SK-N-SH (cell line): ENCODE measurements at regions not wholly inside any gene's neighbourhood (a gene's known extent, or its start where the extent isn't known, plus 50 kb on each side); places are given as distances from the start of the nearest gene placed in this dataset.

ENCODE experiments used
- CTCF ChIP-seq: fragments of 200-600 bp; sonication (generic); IDR thresholded peaks from 2 replicates; pipeline ENCODE4 v1.6.1; 2017; ENCODE audit warnings: antibody characterized with exemption, mild to moderate bottlenecking, moderate library complexity
- EP300 ChIP-seq, 2 experiments: IDR thresholded peaks; 2 replicates each; pipeline versions ENCODE4 v1.4.0 to v1.6.1; 2012; ENCODE audit warnings: borderline replicate concordance in 1 of 2, low read depth in 1 of 2, low read length in 1 of 2
- IRF3 ChIP-seq: fragments of 150-350 bp; IDR thresholded peaks from 2 replicates; pipeline ENCODE4 v1.6.1; 2016; ENCODE audit warnings: mild to moderate bottlenecking, low read depth, low read length
- MAX ChIP-seq: IDR thresholded peaks from 2 replicates; pipeline ENCODE4 v1.4.0; 2012; ENCODE audit warnings: low read depth
- MXI1 ChIP-seq: IDR thresholded peaks from 2 replicates; pipeline ENCODE4 v1.6.1; 2012; ENCODE audit warnings: mild to moderate bottlenecking, low read depth, low read length, improper control_type of control experiment
- POLR2AphosphoS5 ChIP-seq: IDR thresholded peaks from 2 replicates; pipeline ENCODE4 v1.6.1; 2012; ENCODE audit warnings: low read depth, low read length
- RCOR1 ChIP-seq: fragments of 150-350 bp; IDR thresholded peaks from 2 replicates; pipeline ENCODE4 v1.6.1; 2017; ENCODE audit warnings: antibody characterized with exemption, low read length
- SMC3 ChIP-seq: IDR thresholded peaks from 2 replicates; pipeline ENCODE4 v1.6.1; 2012; ENCODE audit warnings: low read depth, low read length, improper control_type of control experiment
- TAF1 ChIP-seq: IDR thresholded peaks from 2 replicates; pipeline ENCODE4 v1.6.1; 2012; ENCODE audit warnings: low read depth, mild to moderate bottlenecking, low read length, moderate library complexity, borderline replicate concordance
- TCF12 ChIP-seq: IDR thresholded peaks from 2 replicates; pipeline ENCODE4 v1.4.0; 2012
- YY1 ChIP-seq: IDR thresholded peaks from 2 replicates; pipeline ENCODE4 v1.4.0; 2012; ENCODE audit warnings: low read depth, mild to moderate bottlenecking

DNA sequence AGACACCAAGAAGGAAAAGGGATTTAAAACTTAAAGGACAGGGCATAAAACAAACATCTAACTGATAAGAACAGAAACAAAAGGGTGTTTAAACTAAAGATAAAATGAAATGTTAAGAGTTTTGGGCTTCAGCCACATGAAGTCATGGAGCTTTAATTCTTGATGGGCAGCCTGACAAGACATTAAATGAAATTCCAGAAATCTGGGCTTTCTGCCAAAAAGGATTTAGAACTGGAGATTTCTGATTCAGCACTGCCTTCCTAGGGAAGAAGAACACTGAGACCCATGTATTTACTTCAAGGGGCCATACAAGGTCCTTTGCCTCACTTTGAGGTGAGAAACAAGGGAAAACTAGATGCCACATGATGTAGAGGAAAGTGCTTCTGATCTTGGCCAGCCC, 355.9 kb upstream of the RAG2 start:
- no peak for TF ChIP-seq CTCF
- TF ChIP-seq POLR2AphosphoS5: no peak
- TF ChIP-seq TAF1: no peak
- no peak for TF ChIP-seq IRF3
- TF ChIP-seq EP300 (IDR thresholded peaks at IDR 0.05; ENCODE audit: borderline replicate concordance in 1 of 2, low read depth in 1 of 2, low read length in 1 of 2): no peak
- no peak for TF ChIP-seq MXI1
- no peak for TF ChIP-seq RCOR1
- TF ChIP-seq SMC3: no peak
- TF ChIP-seq MAX: no peak
- no peak for TF ChIP-seq TCF12
- TF ChIP-seq YY1: no peak
